ENCODE measurements at regions not wholly inside any gene's neighbourhood (a gene's known extent, or its start where the extent isn't known, plus 50 kb on each side); places are given as distances from the start of the nearest gene placed in this dataset.
A peak's percentile ranks its signal among the peaks of the same experiment; 100 is the strongest.

DNA sequence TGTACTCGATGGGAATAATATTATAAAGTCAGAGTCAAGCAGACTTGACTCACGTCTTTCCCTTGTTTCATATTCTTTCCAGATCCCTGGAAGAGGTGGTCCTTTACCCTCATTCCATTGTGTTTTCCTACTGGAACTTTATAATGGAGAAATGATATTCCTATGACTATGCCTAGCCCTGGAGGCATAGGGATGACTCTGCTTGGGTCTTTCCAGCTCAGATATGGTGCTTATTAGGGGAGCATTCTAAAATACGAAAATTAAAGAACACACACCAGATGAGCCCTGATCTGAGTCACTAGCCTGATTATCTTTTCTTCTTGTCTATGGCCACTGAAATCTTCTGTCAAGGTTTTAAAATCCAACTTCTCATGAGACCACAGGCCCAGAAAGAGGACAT lies 231.4 kb downstream of the ANKRD50 start:
- Histone ChIP-seq H3K9me3 (ENCODE audit: control insufficient read depth, low read depth, low read length) (no peaks in the 10 kb centered on the region), H3K9ac (ENCODE audit: control insufficient read depth, extremely low read depth, insufficient read depth, low read length) (no peak overlapping the region), H4K20me1 (ENCODE audit: control insufficient read depth, extremely low read depth, insufficient read depth, low read length) (no peaks in the 10 kb centered on the region), H3K36me3 (ENCODE audit: control insufficient read depth in 2 of 2, extremely low read depth in 1 of 2, insufficient read depth in 2 of 2, low read length in 2 of 2) (no peaks in the 10 kb centered on the region), H3K9me1 (ENCODE audit: control insufficient read depth, extremely low read depth, insufficient read depth, low read length) (no peaks in the 10 kb centered on the region), H2AFZ (ENCODE audit: control insufficient read depth, low read length) (peak overlapping the region; percentile 51), H3K4me3 (ENCODE audit: control insufficient read depth in 2 of 3, extremely low read depth in 1 of 3, insufficient read depth in 2 of 3, low read depth in 1 of 3, low read length in 3 of 3) (no peak overlapping the region), H3K27me3 (ENCODE audit: control insufficient read depth, extremely low read depth, insufficient read depth, low read length) (no peaks in the 10 kb centered on the region), H3K4me1 (ENCODE audit: control insufficient read depth, extremely low read depth, insufficient read depth, low read length) (no peaks in the 10 kb centered on the region), H3K79me2 (ENCODE audit: control insufficient read depth, insufficient read depth, low read length) (no peaks in the 10 kb centered on the region), H3K4me2 (ENCODE audit: control insufficient read depth, extremely low read depth, insufficient read depth, low read depth, low read length) (no peak overlapping the region), H3K27ac (ENCODE audit: control insufficient read depth, insufficient read depth, low read length) (no peak overlapping the region)
- dilution Hi-C loops (cut with MboI; ENCODE audit: extremely low pct_ligation_motif_present, low sequenced_read_pairs) = no loop called here
- no peak for DNase-seq (ENCODE audit: low read depth, low spot score)
- no peak for FAIRE-seq
- TF ChIP-seq, protein P1, sequence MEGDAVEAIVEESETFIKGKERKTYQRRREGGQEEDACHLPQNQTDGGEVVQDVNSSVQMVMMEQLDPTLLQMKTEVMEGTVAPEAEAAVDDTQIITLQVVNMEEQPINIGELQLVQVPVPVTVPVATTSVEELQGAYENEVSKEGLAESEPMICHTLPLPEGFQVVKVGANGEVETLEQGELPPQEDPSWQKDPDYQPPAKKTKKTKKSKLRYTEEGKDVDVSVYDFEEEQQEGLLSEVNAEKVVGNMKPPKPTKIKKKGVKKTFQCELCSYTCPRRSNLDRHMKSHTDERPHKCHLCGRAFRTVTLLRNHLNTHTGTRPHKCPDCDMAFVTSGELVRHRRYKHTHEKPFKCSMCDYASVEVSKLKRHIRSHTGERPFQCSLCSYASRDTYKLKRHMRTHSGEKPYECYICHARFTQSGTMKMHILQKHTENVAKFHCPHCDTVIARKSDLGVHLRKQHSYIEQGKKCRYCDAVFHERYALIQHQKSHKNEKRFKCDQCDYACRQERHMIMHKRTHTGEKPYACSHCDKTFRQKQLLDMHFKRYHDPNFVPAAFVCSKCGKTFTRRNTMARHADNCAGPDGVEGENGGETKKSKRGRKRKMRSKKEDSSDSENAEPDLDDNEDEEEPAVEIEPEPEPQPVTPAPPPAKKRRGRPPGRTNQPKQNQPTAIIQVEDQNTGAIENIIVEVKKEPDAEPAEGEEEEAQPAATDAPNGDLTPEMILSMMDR (optimal IDR thresholded peaks at IDR 0.05 in 1 of 3, IDR thresholded peaks at IDR 0.05 in 1 of 3, conservative IDR thresholded peaks at IDR 0.05 in 1 of 3; ENCODE audit: extremely low read depth in 1 of 3, insufficient read depth in 2 of 3, low read length in 3 of 3) = no peak
- no peak for TF ChIP-seq EZH2 (IDR thresholded peaks at IDR 0.05; ENCODE audit: low read length)

- H3K4me1 ChIP-seq (ENCODE audit: control insufficient read depth, extremely low read depth, insufficient read depth, low read length) = no peaks in the 10 kb centered on the region
- no peak overlapping the region for H3K9ac ChIP-seq (ENCODE audit: control insufficient read depth, extremely low read depth, insufficient read depth, low read length)
- H3K4me2 ChIP-seq (ENCODE audit: control insufficient read depth, extremely low read depth, insufficient read depth, low read depth, low read length) = no peak overlapping the region
- TF ChIP-seq, protein P1 (optimal IDR thresholded peaks at IDR 0.05 in 1 of 3, IDR thresholded peaks at IDR 0.05 in 1 of 3, conservative IDR thresholded peaks at IDR 0.05 in 1 of 3; ENCODE audit: extremely low read depth in 1 of 3, insufficient read depth in 2 of 3, low read length in 3 of 3) = no peak
- TF ChIP-seq EZH2 (IDR thresholded peaks at IDR 0.05; ENCODE audit: low read length) = no peak
- FAIRE-seq (no peak), DNase-seq (ENCODE audit: low read depth, low spot score) (no peak)
- no peaks in the 10 kb centered on the region for H4K20me1 ChIP-seq (ENCODE audit: control insufficient read depth, extremely low read depth, insufficient read depth, low read length)
- H3K9me3 ChIP-seq (ENCODE audit: control insufficient read depth, low read depth, low read length) = no peaks in the 10 kb centered on the region
- H3K27me3 ChIP-seq (ENCODE audit: control insufficient read depth, extremely low read depth, insufficient read depth, low read length) = no peaks in the 10 kb centered on the region
- no peaks in the 10 kb centered on the region for H3K36me3 ChIP-seq (ENCODE audit: control insufficient read depth in 2 of 2, extremely low read depth in 1 of 2, insufficient read depth in 2 of 2, low read length in 2 of 2)
- no peaks in the 10 kb centered on the region for H3K79me2 ChIP-seq (ENCODE audit: control insufficient read depth, insufficient read depth, low read length)
- H3K27ac ChIP-seq (ENCODE audit: control insufficient read depth, insufficient read depth, low read length) = no peak overlapping the region
- H2AFZ ChIP-seq (ENCODE audit: control insufficient read depth, low read length) = peak overlapping the region; percentile 70
- dilution Hi-C loops (cut with MboI; ENCODE audit: extremely low pct_ligation_motif_present, low sequenced_read_pairs) = no loop called here
- H3K4me3 ChIP-seq (ENCODE audit: control insufficient read depth in 2 of 3, extremely low read depth in 1 of 3, insufficient read depth in 2 of 3, low read depth in 1 of 3, low read length in 3 of 3) = no peak overlapping the region
- H3K9me1 ChIP-seq (ENCODE audit: control insufficient read depth, extremely low read depth, insufficient read depth, low read length) = no peaks in the 10 kb centered on the region
Observed at GRCh38 chr4:124483048-124483906, 229.3 kb downstream of the ANKRD50 start.
